HG03575 (cell line): ENCODE measurements at regions not wholly inside any gene's neighbourhood (a gene's known extent, or its start where the extent isn't known, plus 50 kb on each side); places are given as distances from the start of the nearest gene placed in this dataset.

Experiments used
- ATAC-seq: cut with Tn5 transposase; IDR thresholded peaks from one replicate; pipeline ENCODE4 v1.9.1; 2021; ENCODE audit not compliant: unreplicated experiment, insufficient number of reproducible peaks, low FRiP score; ENCODE audit errors: extremely low read depth

DNA sequence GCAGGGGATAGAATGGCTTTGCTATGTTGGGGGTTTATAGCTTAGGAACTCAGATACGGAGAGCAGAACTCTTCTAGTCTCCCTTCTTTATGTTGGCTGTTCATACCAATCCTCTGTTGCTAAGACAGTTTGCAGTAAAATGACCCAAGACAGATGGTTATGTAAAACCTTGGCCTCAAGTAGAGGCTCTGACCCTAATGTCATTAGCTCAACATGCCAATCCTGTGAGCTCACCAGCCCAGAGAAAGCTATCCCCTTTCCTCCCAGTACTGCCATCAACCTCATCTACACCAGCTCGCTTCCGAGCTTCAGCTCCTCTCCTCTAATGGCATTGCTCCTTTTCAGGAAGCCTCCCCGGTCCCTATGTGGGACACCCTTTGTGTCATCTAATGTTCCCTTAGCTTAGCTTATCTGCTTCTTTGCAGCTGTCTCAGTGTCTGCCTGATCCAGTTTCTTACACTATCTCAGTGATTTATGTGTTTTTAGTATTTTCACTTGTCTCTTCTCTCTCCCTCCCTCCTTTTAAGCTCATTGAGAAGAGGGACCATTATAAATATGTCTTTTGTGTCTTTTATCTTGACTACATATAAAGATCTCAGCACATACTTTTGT, 281.3 kb upstream of the CLINT1 start:
- no peak for ATAC-seq

DNA sequence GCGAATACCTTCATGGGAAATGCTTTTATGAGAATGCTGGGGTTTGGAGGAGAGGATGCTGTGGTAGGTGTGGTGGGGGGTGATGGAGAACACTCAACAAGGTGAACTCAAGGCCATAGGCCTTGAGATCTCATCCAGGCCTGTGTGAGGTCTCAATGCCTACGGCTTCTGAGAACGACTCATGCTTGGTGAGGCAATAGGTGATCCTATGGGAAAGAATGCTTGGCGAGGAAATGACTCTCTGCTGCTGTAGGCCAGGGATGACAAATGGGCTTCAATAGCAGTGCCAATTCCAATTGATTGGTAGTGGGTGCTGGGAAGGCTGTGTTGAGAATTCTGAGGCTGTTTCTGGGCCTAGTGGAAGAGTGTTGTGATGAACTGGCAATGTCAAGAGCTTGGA, 280.2 kb upstream of the CLINT1 start:
- no peak for ATAC-seq

DNA sequence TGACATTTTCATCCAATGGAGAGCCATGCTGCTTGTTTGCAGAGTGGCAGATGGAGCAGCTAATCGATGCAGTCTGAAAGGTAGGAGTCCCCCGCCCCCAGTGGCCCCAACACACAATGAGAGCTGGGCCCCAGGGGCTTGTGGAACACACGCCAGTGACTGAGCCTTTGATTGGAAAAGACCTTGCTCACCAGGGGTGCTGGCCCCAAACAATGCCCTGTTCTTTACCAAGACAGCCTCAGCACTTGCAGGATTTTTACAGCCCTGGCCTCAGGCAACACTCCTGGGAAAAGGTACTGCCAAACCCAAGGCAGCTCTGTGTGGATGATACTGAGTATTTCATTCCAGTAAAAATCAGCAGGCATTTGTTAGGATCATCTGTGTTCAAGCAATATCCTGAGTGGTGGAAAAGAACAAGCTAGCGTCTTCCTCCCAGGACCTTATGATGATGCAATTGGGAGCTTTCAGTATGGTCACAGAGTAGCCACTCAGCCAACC, 276.8 kb upstream of the CLINT1 start:
- ATAC-seq: no peak

DNA sequence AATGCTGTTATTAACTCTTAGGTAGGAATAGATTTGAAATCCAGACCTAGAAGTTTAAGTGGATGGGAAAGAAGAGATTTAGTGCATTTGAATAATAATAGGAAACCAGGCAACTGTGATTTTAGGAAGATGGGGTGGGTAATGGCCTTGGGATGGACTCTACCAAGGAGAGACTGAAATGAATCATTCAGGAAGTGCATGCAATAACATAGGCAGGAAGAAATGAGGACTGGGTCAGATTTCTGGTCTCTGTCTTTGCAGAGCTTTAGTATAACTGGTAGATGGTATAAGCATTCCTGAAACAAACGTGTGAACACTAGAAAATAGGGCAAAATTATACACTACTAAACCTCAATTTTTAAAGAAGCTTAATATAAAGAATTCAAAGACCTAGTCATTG, 274.4 kb upstream of the CLINT1 start:
- ATAC-seq: no peak

DNA sequence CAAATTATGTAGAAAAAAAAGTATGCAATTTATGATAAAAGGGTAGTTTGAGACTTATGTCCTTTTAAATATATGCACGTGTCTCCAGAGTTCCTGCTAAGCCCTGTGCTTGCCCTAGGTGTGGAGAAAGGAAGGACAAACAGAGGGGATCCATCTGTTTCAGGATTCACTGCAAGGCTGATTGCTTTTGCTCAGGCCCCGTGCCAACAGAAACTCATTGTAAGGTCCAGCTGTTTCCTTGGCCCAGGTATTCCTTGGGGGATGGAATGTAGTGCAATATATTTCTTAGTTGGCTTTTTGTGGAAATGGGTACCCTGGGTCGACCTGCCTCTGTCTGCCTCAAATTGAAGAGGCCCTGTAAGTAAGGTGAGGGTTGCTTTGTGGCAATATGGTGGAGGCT, 268.6 kb upstream of the CLINT1 start:
- ATAC-seq: no peak

DNA sequence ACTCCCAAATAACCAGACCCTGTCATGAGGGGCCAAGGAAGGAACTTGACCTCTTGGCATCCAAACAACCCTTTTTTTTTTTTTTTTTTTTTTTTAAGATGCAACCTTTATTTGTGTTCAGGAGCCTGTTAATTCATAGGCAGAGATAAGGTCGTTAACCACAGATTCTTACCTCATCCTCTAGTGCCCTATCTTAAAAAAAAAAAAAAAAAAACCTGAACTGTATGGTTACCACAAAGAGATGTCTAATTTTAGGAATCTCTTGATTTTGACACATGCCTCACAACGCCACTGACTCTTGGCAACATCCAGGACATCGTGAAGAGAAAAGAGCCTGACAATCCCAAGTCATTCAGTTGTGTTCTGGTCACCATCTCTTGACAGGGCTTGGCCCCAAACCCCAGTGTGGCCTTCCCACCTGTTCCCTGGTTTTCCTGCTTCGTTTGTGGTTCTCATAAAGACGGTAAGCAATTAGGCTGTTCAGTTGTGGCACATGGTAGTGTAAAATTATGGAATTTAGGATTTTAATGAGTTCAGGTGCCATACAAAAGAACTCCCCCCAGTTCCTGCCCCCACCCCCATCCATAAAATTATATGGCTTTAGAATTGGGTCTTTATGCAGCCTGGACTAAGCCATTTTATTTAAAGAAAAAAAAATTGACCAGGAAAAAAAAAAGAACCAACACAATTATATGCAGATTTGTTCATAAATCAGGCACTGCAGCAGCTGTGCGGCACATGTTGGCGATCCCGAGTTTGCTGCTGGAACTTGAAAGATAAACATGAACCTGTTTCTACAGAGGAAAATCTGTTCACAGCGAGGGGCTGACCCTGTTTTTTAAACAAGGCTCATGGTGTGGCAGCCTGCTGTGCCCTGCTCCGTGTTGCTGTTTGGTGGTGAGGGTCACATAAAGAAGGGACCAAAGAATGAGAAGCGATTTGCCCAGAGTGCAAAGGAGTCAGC, 267.8 kb upstream of the CLINT1 start:
- ATAC-seq: no peak

DNA sequence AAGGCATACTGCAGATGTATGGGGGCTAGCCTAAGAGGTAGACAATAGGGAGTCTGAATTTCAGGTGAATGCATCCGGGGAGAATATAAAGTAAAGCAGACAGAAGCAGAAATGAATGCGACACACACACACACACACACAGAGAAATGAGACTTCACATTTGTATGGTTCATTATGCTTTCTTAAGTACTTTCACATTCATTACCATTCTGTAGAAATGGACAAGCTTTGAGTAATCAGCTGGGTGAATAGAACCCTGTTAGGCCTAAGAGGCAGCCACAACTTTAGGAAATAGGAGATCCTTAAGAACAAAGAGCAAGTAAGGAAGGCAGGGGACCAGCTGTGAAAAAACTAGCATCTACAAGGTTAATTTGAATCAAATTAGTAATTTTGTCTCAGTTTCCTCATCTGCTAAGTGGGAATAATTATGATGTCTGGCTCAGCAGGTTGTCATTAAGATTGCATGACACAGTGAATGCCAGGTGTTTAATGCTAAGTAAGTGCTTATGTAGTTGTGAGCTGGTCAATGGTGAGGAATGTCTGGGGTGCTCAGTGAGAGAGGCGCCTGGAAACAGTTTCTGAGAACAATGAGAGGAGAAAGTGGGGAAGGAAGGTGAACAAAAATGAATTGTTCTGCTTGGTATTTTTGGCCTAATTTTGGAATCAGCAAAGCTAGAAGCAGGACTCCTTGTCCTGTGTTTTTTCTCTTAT, 265.8 kb upstream of the CLINT1 start:
- no peak for ATAC-seq

DNA sequence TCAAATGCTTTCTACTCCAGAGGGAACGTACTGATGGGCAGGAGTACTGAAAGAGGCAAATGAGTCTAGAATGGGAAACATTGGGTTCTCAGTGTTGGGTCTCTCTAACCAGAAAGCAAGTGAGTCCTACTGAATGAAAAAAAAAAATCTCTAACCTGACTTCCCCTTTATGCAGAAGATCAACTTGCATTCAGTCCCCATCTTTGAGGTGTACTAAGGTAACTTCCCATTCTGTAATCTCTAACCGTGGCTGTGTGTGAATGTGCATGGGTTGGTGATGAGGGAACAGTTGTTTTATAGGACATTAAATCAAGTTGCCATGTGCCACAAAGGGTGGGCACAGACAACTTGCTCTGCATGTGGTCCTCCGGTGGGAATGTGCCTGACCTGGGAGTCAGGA, 264.6 kb upstream of the CLINT1 start:
- ATAC-seq: no peak

DNA sequence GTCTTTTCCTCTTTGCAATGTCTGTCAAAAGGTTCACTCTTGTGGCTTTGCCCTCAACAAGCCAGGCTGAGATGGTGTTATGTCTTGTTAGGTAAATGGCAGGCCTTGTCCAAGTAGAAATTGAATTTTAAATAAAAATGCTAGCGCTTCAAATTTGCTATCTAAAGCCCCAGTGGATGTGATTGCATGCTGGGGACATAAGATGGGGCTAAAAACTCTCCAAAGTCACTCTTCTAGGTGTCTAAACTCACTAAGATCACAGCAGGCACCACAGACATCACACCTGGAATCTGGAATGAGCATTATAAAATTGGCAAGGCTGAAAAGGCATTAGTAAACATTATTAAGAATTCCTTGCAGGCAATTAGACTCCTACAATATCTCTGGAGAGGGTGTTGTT, 262.7 kb upstream of the CLINT1 start:
- no peak for ATAC-seq

DNA sequence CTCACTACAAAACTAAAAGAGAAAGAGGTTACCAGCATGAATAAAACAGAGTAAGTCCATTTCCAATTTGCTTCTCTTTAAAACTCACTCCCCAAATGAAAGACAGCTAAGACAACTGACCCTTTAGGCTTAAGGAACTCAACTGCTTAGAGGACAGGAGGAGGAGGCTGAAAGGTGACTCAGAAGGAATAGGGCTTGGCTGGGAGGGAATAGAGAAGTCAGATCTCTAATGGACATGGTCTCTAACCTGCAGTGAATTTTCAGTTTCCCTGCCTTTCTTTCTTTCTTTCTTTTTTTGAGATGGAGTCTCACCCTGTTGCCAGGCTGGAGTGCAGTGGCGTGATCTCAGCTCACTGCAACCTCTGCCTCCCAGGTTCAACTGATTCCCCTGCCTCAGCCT, 261.8 kb upstream of the CLINT1 start:
- ATAC-seq: no peak

DNA sequence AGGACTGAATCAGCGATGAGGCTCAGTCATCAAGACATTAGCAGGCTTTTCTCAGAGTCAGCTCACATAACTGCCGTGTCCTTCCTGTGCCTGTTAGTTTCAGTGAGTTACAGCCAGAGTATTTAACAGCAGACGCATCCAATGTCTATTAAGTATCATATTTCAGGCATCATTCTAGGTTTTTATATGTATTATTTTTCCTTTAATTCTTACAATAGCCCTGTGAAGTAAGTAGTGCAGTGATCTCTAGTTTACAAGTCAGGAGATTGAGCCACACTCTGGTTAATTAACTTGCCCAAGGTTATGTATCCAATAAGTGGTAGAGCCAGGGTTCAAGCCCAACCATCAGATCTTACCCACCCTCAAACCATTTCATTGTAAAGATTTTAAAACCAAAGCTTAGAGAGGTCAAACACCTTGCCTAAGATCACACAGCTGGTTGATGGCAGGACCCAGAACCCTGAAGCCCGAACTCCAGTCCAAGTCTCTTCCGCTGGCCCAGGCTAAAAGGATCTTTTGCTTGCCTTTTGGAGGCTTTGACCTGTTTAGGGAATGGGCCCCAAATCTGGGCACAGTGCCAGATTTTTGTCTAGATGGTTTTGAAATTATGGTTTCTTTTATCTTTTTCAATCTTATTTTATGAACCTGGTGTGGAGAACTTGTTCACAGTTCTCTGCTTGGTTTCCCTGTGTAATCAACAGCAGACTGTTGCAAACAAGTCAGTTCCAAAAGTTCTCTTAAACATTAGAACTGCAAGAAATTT, 261.2 kb upstream of the CLINT1 start:
- ATAC-seq: no peak

DNA sequence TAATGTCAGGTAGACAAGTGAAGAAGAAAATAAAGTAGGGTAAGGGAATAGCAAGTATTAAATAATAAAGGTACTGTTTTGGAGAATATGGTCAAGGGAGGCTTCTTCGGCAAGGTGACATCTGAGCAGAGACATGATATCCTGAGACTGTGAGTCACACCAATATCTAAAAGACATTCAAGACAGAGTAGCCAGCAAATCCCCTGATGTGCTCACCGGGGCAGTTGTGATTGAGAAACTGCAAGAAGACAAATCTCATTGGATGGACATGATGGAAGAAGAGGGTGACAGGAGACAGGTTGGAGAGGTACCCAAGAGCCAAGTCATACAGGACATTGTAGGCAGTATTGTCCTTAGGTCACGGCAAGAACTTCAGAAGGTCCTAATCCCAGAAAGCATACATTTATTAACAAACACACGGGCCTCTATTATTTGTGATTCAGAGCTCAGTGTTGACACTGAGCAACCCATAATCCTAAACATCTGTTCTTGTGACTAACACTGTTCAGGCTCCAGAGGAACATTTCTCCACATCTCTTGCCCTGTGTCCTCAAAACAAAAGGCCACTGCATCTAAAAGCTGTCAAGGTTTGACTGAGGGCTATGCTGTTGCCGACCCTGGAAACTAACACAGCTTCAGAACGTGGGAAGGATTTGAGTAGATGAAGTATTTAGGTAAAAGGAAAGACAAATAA, 258.7 kb upstream of the CLINT1 start:
- ATAC-seq: no peak

DNA sequence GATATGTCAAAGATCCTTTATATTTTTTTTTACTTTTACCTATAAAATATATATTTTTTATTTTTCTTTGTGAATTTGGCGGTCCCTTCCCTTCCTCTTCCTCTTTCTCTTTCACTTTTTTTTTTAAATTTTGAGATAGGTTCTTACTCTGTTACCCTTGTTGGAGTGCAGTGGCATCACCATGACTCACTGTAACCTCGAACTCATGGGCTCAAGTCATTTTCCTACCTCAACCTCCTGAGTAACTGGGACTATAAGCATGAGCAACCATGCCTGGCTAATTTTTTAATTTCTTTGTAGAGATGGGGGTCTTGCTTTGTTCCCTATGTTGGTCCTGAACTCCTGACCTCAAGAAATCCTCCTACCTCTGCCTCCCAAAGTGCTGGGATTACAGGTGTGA, 258.0 kb upstream of the CLINT1 start:
- no peak for ATAC-seq

DNA sequence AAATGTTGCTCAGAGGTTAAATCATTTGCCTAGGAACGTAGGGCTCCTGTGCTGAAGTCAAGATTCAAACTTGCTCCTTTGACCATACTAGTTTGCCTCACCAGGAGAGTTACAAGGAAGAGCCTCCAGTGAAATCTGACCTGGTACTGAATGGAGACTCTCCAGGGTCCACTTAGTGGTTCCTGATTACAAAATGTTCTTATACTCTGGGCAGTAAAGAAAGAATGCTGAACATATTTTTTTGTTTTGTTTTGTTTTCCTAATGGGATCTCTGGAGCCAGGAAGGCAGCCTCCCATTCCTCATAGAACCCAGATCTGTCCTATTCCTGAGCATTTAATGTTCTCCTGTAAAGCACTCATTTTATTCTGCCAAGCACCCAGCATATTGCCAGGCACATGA, 256.5 kb upstream of the CLINT1 start:
- ATAC-seq: no peak

DNA sequence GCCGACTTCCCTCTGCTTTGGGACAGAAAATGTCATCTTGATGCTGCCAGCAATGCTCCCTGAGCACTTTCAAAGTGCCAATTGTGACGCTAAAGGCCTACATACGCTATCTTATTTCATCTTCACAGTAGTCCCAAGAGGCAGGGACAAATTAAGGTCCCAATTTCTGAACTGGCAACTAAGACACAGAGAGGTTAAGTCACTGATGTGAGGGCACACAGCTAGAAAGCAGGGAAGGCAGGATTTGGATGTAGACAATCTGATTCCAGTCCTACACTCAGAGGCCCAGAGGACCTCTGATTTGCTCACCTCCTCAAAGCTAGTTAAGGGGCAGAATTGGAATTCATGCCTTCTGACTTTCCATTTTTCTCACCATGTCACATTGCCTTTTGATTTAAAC, 249.2 kb upstream of the CLINT1 start:
- no peak for ATAC-seq

DNA sequence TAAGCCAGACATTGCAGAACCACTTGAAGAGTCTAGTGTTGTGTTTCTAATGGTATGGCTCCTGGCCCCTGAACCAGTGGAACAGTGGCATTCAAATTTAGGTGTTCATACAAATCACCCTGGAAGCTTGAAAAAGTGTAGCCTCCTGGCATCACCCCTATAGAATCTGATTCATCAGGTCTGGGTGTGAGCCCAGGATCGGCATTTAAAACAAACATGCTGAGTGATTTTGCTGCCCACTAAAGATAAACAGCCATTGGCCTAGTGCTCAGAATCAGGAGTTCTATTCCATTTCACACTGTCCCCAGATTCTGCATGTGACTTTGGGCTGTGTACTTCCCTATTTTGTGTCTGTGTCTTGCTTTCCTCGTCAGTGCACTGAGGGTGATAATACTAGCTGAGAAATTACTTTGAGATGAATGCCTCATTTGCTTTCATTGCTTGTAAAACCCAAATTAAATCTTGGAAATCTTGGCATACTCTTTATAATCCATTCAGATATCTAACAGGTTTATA, 241.5 kb upstream of the CLINT1 start:
- no peak for ATAC-seq

DNA sequence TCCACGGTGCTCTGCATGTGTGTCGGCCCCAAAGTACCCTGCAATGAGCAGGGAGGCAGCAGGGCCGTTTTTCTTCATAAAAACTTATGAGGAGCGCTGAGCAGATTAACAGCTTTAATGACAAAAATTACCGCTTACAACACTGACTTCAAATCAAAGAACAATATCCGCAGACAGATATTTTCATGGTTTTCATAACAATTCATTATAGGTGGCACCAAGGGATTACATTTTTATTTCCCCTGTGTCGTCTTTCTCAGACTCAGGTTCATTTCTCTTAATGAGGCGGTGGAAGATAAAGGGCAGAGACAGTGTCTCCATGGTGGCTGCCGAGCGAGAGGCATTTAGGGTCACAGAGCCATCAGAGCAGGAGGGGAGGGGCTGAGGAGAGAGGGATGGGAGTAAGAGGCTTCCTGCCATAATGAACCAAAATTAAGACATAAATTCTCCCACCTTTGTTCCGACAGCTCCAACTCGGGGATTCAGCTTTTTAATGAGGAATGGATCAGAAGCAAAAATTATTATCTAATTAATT, 240.7 kb upstream of the CLINT1 start:
- no peak for ATAC-seq

DNA sequence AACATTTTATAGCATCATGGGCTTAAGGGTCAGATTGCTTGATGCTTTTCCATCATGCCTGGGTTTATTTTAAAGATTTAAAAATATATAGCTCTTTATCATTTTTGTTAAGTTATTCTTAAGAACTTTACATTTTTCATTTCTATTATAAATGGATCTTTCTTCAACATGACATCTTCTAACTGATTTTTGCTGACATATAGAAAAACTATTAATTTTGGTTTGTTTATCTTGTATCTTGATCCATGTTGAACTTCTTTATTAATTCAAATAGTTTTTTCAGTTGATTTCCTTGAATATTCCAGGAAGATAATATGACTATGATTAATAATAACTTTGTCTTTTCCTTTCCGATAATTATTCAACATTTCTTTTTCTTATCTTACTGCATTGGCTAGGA, 237.9 kb upstream of the CLINT1 start:
- ATAC-seq: no peak
